Kasumi-1 (cell line): ENCODE measurements at regions not wholly inside any gene's neighbourhood (a gene's known extent, or its start where the extent isn't known, plus 50 kb on each side); places are given as distances from the start of the nearest gene placed in this dataset.
"Not testable (repeated sequence)": the region's sequence is repeated elsewhere in the genome, so short reads cannot be mapped to it uniquely, and the experiment has no call there.

Experiments used
- DNase-seq, 2 experiments: peaks; one replicate each; lab custom pipeline; 2025; lab: John Stamatoyannopoulos, UW

DNA sequence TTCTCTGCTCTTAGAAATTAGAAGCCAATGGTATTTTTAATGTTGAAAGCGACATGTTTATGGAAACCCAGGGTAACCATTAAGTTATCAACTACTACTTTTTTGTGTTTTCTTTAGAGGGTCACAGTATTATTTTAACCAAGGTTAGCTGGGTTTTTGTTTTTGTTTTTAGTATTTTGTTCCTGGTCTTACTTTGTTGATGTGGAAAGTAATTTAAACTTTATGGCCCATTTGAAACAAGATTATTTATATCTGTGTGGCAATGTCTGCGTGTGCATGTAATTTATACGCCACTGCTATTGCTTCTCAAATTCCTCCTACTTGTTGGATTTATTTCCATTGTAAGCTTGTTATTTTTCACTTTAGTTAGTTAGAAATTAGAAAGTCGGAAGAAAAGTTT is 722.1 kb upstream of the NR2F2 start:
- DNase-seq, result no peak

DNA sequence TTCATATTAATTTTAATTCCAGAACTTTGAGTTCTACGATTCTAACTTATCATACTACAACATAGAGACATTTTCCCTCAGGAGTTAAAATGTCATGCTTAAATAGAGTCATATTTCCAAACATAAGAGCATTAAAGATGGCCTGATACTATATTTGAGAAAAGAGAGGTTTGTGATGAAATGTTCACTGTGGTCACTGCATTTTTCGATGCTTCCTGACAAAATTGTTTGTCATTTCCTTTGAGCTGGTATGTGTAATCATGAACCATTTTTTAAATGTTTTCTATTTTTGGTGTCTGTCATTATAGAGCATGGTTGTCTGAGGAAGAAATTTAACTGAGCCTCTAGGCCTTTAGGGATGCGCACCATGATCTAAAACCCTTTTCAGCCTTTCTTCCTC is 721.4 kb upstream of the NR2F2 start:
- no peak for DNase-seq

DNA sequence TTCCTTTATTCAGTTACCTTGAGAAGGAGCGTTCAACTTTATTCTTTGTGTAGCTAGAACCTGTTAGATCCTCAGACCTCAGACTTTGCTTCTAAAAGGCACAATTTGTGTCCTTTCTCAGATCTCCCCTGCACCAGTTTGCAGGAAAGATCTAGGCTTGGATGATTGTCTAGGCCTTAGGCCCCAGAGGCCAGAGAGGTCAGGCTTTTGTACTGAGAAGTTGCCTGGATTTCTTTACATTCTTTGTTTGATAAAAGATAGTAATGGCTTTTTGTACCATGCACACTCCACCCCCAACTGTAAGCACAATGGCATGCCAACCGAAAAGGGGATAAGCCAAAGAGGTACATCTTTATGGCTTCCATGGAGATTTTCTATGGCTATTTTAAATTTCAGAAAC is 719.6 kb upstream of the NR2F2 start:
- DNase-seq, result no peak

DNA sequence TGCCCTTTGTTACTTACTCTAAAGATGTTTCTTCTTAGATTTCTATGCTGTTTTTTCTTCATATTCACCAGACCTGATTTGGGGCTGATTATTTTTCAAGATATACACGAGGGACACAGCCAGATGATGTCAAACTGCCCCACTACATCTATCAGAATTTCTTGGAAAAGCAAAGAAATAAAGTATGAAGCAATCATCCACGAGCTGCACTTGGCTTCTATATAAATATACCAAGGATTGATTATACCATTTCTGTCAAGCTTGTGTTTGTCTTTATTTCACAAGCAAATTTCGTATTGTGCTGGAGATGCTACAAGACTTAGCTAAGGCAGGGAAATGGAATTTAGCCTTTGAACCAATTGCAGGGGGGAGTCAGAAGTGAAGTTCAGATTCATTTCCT is 715.1 kb upstream of the NR2F2 start:
- DNase-seq, result no peak

DNA sequence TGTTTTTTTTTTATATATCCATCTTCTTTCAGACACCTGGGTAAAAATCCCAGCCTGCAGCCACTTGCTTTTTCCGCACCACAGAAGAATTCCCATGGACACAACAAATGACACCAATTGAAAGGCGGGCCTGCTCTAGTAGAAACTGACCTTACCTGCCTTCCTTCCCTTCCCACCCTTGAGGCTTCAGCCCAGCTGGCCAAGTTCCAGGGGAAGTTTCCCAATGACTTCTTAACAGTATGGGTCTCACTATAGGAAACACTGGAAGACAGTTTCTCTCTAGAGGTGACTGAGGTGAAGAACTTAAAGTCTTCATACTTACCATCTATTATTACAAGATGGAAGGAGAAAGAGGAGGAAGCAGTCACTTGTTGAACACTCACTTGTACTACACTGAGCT is 714.2 kb upstream of the NR2F2 start:
- DNase-seq, result no peak

DNA sequence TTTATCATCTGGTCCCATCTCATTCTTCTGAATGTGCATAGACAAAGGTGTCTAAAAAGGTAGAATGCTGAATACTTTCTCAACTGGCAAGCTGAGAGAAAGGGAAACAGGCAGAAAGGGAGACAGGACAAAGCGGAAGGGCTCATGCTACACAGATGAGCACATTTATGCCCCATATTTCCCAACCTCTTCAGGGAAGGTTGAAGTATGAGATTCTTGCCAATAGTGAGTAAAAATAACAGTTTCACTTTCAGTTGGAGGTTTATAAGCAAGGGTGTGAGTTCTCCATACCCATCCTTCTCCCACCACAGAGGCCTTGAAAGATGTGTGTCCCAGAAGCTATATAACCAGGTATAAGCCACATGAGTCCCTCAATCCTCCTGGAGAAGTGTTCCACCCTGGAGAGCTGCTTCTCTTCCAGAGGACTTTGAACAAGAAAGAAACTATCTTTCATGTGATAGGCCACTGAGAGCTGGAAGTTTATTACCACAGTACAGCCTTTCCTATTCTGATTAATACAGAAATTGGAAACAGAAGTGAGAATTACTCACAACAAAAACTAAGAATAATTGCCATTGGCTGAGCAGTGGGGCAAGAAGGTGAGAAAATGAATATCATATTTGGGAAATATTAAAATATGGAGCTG is 709.4 kb upstream of the NR2F2 start:
- no peak for DNase-seq

DNA sequence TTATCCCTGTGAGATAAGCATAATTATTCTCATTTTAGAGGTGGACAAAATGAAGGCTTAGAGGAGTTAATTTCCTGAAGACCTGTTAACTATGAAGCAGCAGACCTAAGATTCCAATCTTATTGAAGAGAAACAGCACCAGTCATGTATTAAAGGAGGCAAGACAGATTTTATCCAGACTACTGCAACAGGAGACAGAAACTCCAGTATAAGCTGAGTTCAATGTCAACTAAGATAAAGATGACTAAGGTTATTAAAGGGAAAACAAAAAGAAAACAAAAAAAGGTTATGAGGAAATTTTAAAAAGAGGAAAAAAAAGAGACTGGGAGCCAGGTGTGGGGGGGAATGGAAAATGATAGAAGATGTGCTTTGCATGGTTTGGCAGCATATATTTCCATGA is 707.7 kb upstream of the NR2F2 start:
- no peak for DNase-seq

DNA sequence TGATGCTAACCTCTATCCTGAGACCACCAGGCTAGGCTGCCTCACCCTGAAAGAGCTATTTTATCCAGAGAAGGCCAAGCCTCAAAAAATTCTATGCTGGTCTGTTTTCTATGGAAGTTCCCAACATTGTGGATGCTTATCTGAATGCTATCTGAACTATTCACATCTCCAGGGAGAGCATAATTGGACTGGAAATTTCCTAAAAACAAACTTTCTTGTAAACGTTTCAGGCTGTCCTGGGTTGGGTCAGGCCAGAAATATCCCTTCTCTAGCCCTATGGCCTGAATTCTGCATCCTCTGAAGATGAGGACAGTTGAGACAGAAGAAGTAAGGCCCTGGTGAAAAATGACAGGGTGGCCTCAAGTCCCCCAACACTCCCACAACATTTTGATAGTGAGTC is 706.4 kb upstream of the NR2F2 start:
- no peak for DNase-seq

DNA sequence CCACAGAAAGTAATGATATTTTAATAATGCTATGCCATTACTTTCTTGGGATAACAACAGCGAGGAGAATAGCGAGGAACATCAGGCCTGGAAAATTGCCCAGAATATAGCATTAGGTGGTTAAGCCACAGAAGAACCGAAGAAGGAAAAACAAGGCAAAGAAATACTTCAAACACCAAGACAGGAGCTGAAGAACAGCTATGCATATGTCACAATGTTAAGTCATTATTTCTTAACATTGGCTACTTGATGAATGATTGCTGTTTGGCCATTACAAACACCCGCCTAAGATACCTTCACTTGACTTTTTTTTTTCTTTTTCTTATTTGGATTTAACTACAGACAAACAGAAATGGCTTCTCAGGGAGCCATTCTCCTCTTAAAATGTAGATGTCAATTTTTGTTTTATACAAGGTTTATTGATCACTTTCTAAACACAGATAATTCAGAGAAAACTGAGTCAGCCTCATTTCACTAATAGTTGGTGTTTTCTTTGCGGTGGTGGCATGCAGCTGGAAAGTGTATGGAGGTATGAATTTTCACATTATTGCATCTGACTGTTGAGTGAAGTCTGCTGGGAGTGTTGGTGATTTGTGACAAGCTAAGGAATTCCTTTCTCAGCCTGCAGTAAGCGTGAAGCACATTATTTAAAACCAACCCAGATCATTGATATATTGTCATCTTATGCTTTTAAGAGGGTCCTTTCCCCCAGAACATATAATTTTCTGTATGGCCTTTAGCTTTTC is 705.7 kb upstream of the NR2F2 start:
- DNase-seq, result no peak

DNA sequence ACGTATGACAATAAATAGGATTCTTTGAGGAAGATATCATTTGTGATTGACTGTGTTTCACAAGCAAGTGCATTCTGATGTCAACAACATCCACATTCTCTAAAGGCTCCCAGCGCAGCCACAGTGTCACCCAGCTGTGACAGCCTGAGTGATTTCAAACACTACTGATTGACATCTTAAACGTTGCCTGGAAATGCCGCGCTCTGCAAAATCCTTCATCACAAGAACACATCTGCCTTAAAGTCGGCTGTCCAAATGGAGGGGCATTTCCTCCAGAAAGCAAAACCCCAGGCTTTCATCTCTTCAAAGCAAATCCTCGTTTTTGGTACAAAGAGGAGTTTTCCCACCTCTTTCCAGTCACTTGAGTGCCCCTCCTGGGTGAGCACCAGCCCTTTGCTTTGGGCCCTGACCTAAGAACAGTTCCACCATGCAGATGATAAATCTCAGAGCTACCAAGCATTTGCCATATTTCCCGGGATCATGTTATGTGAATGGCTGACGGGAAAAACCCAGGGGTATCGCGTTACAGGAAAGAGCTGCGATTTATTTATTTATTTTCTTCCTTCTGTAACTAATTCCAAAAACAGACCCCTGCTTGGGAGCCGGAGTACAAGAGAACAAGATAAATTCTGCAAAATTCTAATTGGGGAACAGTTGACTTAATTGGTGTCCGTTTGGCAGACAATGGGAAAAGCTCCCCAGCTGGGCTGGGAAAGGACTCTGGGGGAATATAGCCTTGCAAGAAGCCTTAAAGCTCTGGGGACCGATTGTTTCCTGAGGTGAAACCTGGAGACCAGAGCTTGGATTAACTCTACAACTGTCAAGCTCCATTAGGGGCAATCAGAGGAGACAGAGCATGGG is 703.8 kb upstream of the NR2F2 start:
- DNase-seq, result no peak

DNA sequence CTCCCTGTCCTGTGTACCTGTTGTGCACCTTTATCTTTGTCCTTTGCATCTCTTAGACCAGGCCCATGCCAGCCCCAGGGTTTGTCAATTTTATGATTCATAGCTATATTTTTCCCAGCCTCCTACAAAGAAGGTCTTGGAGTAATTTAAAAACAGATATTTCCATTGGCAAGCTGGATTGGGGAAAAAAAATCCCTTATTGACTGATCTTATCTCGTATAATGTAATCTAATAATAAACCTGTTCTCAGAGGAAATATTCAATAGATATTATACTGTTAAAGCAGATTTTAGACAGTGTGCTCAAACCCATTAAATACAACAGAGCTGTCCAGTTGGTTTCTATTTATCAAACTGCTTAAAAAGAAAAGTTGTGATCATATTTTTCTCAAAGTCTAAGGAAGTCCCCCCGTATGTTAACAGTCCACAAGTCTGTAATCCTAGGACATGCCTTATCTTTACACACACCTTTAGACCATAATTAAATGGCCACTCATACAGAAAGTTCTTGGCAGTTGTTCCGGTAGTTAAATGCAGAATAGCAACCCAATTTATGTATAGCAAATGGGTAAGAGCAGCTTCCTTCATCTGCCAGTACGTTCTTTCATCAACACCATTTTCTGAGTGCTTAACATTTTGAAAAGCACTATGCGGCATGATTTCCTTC is 700.9 kb upstream of the NR2F2 start:
- no peak for DNase-seq

DNA sequence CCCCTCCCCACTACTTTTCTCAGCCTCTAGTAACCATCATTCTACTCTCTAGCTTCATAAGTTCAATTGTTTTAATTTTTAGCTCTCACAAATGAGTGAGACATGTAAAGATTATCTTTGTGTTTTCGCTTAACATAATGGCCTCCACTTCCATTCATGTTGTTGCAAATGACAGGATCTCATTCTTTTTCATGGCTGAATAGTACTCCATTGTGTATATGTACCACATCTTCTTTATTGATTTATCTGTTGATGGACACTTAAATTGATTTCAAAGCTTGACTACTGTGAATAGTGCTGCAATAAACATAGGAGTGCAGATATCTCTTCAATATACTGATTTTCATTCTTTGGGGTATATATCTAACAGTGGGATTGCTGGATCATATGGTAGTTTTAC is 699.8 kb upstream of the NR2F2 start:
- DNase-seq, result no peak

DNA sequence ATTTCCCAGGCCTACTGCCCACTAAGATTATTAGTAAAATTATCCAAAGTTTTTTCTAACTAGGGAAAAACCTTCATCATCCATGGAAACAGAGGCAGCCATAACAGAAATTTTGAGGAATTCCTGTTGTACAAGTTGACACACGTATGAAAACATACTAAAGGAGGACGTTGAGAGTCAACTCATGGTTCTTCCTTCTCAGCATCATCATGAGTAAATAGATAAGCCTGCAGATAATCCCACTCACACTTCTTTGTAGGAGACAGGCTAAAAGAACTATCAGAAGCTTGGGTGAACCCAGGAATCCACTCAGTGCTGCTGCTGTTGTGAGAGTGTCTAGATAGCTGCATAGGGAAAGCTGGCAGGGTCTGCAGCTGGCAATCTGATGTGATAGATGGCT is 694.8 kb upstream of the NR2F2 start:
- DNase-seq, result no peak

DNA sequence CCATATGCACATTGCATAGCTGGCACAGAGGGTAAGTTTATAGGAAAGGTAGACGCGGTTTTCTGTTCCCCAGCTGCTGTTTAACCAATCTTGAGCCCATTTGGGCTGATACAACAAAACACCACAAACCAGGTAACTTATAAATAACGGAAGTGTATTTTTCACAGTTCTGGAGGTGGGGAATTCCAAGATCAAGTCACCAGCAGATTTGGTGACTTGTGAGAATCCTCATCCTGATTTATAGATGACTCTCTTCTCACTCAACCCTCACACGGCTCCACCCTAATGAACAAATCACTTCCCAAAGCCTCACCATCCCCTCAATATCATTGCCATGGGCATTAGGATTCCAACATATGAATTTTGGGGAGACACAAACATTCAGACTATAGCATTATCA is 694.4 kb upstream of the NR2F2 start:
- DNase-seq, result no peak

DNA sequence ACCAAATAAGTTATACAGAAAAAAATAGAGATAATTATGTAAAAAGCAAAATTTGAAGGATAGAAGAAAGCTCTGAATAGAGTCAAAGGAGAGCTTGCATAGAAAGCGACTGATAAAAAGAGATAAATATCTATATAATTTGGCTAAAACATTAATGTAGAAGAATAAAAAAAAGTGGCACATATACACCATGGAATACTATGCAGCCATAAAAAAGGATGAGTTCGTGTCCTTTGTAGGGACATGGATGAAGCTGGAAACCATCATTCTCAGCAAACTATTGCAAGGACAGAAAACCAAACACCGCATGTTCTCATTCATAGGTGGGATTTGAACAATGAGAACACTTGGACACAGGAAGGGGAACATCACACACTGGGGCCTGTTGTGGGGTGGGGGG is 693.3 kb upstream of the NR2F2 start:
- not testable (repeated sequence) for DNase-seq

DNA sequence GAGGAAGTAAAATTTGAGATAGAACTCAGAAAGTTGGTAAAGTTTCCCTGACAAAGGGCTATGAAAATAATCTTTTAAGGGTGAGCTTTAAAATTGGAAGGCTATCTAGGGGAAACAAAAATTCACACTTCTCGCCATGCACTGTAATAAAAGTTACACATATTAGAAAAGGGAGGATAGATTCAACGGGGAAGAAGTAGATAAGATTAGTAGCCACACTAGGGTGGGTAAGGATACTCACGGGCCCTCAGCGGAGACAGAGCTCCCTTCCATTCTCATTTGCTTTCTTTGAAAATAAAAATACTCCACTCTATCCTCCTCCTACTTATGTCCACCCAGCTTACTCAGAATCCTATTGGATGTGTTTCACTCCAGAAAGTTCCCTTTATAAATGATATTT is 691.3 kb upstream of the NR2F2 start:
- no peak for DNase-seq

DNA sequence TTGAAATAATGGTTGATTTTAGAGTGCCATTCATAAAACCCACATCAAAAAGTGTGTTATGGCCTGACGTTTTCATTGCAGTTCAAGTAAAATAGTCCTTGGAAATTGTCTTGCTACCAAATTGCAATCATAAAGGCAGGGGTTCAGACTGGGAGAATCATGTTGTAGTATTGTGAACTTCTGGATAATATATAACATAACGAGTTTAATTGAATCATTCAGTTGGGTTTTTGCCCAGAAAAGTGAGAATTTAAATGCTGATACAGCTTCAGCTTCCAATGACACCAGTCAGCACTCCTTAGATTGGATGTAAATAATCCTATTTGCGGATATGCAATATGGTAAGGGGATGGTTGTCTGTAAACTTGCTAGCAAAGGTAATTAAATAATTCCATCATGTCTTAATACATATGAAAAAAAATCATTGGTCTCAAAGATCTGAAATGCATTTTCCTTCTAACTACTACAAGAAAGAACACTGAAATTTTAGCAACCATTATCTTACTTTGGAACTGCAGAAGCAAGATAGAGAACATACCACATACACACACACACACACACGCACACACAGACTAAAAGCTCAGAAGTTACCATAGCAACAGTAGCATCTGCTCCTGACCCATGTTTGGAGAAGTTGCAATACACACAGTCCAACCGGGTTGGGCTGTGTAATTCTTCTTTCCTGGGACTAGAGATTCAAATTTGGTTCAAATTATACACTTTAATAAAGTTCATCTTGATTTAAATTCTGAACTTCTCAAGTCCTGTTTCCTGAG is 686.2 kb upstream of the NR2F2 start:
- no peak for DNase-seq

DNA sequence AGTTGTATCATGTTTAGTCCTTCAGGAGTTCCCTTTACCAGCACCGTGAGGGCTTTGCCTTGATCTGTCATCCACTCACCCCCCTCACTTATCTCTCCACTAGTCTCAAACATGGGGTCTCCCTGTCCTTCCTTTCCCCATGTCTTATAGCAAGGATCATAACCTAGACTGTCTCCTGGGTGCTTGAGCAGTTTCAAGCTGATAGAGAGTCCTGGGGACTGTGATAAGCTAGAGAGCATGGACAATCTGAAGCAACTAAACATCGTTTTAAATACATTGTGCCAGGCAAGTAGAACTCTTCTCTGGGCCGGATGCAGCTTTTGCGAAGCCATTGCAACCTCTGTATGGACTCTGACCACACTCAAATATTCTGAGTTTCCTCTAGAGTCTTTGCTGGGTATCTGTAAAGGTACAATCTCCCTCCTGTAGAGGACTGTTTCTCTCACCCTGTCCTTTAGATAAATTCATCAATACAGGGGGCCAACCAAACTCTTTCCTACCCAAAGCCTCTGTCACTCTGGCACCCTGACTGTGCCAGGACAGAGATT is 684.6 kb upstream of the NR2F2 start:
- DNase-seq, result no peak

DNA sequence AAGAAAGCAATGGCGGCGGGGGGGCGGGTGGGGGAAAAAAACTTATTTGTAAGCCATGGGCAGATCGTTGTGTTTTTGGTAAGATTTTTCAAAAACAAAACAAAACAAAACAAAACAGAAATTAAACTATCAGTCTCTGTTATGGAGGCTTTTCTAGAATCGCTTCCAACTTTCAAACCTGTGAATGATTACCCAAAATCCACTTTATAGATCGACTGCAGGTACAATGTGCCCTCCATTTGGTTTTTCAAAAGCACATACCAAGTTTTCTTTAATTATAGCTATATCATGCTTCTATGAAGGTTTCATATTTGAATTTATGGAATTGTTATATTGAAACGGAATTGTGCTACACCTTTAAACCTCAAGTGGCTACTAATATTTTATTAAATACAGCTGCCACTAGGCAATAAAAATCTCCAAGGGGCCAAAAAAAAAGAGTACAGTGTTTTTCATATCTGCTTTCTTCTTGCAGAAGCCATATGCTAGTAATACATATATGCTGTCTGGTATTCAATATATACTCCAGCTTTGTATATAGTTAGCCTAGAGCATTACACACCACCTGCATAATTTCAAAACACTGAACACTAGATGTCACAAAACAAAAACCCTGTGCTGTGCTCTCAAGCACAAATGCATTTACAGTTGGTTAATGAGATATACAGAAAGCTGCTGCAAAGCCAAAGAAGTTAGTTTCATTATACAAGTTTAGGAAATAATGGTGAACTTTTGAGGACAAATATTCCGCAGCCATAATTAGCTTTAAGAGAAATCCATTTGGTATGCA is 683.8 kb upstream of the NR2F2 start:
- DNase-seq, result no peak

DNA sequence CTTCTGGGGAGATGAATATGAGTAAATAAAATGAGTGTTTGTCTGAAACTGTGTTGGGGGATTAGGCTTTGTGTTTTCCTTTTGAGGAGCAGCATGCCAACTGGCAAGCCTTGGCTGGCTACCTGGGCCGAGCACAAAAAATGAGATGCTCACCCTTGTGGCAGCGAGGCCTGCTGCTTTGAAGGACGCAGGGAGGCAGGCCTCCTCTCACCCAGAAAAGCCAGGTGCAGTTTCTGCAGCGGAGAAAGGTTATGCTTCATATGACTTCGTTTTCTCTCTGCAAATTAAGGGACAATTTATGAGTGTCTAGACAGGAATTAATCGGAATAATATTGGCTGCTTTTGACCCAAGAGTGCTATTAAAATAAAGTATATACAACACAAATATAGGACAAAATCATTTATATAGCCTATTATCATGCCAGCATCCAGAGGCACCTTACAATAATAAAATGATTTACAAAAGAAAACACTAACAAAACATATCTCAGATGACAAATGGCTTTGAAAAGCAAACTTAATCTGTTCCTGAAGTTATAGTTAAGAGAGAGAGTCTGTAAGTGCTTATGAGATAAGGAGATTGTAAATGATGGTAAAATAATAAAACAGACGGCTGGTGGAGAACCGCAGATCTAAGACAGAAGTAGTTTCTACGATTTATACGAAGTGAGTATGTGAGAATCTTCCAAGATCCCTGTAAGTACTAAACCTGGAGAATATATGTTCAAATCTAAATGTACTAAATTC is 682.8 kb upstream of the NR2F2 start:
- DNase-seq, result no peak
